Neural progenitor cell (in vitro differentiated cells): ENCODE measurements at regions not wholly inside any gene's neighbourhood (a gene's known extent, or its start where the extent isn't known, plus 50 kb on each side); places are given as distances from the start of the nearest gene placed in this dataset.

Experiments
- DNase-seq: peaks from one replicate; pipeline ENCODE4 v3.0.0-alpha.2; 2016; ENCODE audit warnings: low spot score
- H2AFZ ChIP-seq: fragments of 200-600 bp; sonication (generic); replicated peaks from 2 replicates; pipeline ENCODE4 v1.6.1; 2016; ENCODE audit warnings: antibody characterized with exemption
- H3F3A ChIP-seq: fragments of 200-600 bp; sonication (generic); 2 replicates; pipeline ENCODE4 v1.6.1; 2016; ENCODE audit warnings: antibody characterized with exemption, low read depth
- H3K27ac ChIP-seq: fragments of 200-600 bp; sonication (generic); 2 replicates; pipeline ENCODE4 v1.5.1; 2016; ENCODE audit warnings: mild to moderate bottlenecking
- H3K27me3 ChIP-seq: fragments of 200-600 bp; sonication (generic); 2 replicates; pipeline ENCODE4 v1.6.1; 2016; ENCODE audit warnings: mild to moderate bottlenecking, moderate library complexity
- H3K36me3 ChIP-seq: fragments of 200-600 bp; sonication (generic); 2 replicates; pipeline ENCODE4 v1.5.1; 2016
- H3K4me1 ChIP-seq: fragments of 200-600 bp; sonication (generic); 2 replicates; pipeline ENCODE4 v1.6.1; 2016; ENCODE audit warnings: mixed run types
- H3K4me2 ChIP-seq: fragments of 200-600 bp; sonication (generic); 2 replicates; pipeline ENCODE4 v1.6.1; 2016
- H3K4me3 ChIP-seq: fragments of 200-600 bp; sonication (generic); 2 replicates; pipeline ENCODE4 v1.5.1; 2016
- H3K79me2 ChIP-seq: fragments of 200-600 bp; sonication (generic); 2 replicates; pipeline ENCODE4 v1.6.1; 2016; ENCODE audit warnings: low read depth
- H3K9ac ChIP-seq: fragments of 200-600 bp; sonication (generic); 2 replicates; pipeline ENCODE4 v1.6.1; 2016
- H3K9me3 ChIP-seq: fragments of 200-600 bp; sonication (generic); 2 replicates; pipeline ENCODE4 v1.5.1; 2016; ENCODE audit warnings: low read depth
- H4K20me1 ChIP-seq: fragments of 200-600 bp; sonication (generic); 2 replicates; pipeline ENCODE4 v1.6.1; 2016; ENCODE audit warnings: low read depth
- H3K27ac Mint-ChIP-seq: 3 replicates; pipeline ENCODE4 v1.8.0; 2021; ENCODE audit warnings: mixed read lengths
- H3K27me3 Mint-ChIP-seq: 2 replicates; pipeline ENCODE4 v1.8.0; 2022; ENCODE audit warnings: low read depth, mild to moderate bottlenecking, inconsistent platforms, moderate library complexity, mixed read lengths; ENCODE audit not compliant: insufficient read depth
- H3K36me3 Mint-ChIP-seq: 3 replicates; pipeline ENCODE4 v1.8.0; 2021; ENCODE audit warnings: mixed read lengths
- H3K4me1 Mint-ChIP-seq: 3 replicates; pipeline ENCODE4 v1.8.0; 2021; ENCODE audit warnings: mixed read lengths
- H3K4me3 Mint-ChIP-seq: 3 replicates; pipeline ENCODE4 v1.8.0; 2021; ENCODE audit warnings: mild to moderate bottlenecking, moderate library complexity, mixed read lengths
- H3K9me3 Mint-ChIP-seq: 3 replicates; pipeline ENCODE4 v1.8.0; 2020; ENCODE audit warnings: mixed read lengths
- CTCF ChIP-seq: fragments of 200-600 bp; sonication (generic); IDR thresholded peaks from 2 replicates; pipeline ENCODE4 v1.5.1; 2017; ENCODE audit warnings: antibody characterized with exemption, mild to moderate bottlenecking
- EZH2 ChIP-seq: fragments of 200-600 bp; sonication (generic); IDR thresholded peaks from 2 replicates; pipeline ENCODE4 v1.6.1; 2017; ENCODE audit warnings: antibody characterized with exemption, mild to moderate bottlenecking, moderate library complexity
- EZH2phosphoT487 ChIP-seq: fragments of 200-600 bp; sonication (generic); IDR thresholded peaks from 2 replicates; pipeline ENCODE4 v1.6.1; 2017; ENCODE audit warnings: antibody characterized with exemption

GRCh38 chr14:51516706-51517395 lies 134.9 kb upstream of the FRMD6 start:
- Histone ChIP-seq H3F3A (no peaks in the 10 kb centered on the region), H4K20me1 (no peaks in the 10 kb centered on the region), H2AFZ (no peak overlapping the region), H3K4me1 (no peaks in the 10 kb centered on the region), H3K4me3 (no peak overlapping the region), H3K36me3 (no peaks in the 10 kb centered on the region), H3K27ac (no peak overlapping the region), H3K9ac (no peak overlapping the region), H3K27me3 (no peaks in the 10 kb centered on the region), H3K4me2 (no peak overlapping the region), H3K79me2 (no peaks in the 10 kb centered on the region), H3K9me3 (no peaks in the 10 kb centered on the region)
- no peak overlapping the region for H3K27ac Mint-ChIP-seq
- H3K9me3 Mint-ChIP-seq = peaks cover 7% of the 10 kb centered on the region
- no peak overlapping the region for H3K4me3 Mint-ChIP-seq
- no peaks in the 10 kb centered on the region for H3K27me3 Mint-ChIP-seq
- DNase-seq = no peak
- no peaks in the 10 kb centered on the region for H3K36me3 Mint-ChIP-seq
- H3K4me1 Mint-ChIP-seq = peaks cover 20% of the 10 kb centered on the region
- TF ChIP-seq CTCF (no peak), EZH2 (no peak), EZH2phosphoT487 (no peak)

GRCh38 chr14:51518280-51518679 lies 133.4 kb upstream of the FRMD6 start:
- TF ChIP-seq EZH2phosphoT487 = no peak
- H3K9me3 ChIP-seq = no peaks in the 10 kb centered on the region
- no peaks in the 10 kb centered on the region for H3K4me1 ChIP-seq
- no peak for DNase-seq
- Mint-ChIP-seq H3K36me3 (no peaks in the 10 kb centered on the region), H3K27ac (peak overlapping the region; percentile 57), H3K4me3 (no peak overlapping the region), H3K4me1 (peaks cover 23% of the 10 kb centered on the region), H3K27me3 (no peaks in the 10 kb centered on the region), H3K9me3 (peaks cover 5% of the 10 kb centered on the region)
- H3K27me3 ChIP-seq = no peaks in the 10 kb centered on the region
- H3K79me2 ChIP-seq = no peaks in the 10 kb centered on the region
- no peaks in the 10 kb centered on the region for H3K36me3 ChIP-seq
- H3K9ac ChIP-seq = no peak overlapping the region
- H3K4me3 ChIP-seq = no peak overlapping the region
- H4K20me1 ChIP-seq = no peaks in the 10 kb centered on the region
- no peak overlapping the region for H3K27ac ChIP-seq
- no peak overlapping the region for H2AFZ ChIP-seq
- H3F3A ChIP-seq = no peaks in the 10 kb centered on the region
- H3K4me2 ChIP-seq = no peak overlapping the region

- H3K27me3 Mint-ChIP-seq = no peaks in the 10 kb centered on the region
- H3K27ac ChIP-seq = no peak overlapping the region
- no peaks in the 10 kb centered on the region for H3K27me3 ChIP-seq
- H4K20me1 ChIP-seq = no peaks in the 10 kb centered on the region
- H3K9me3 ChIP-seq = no peaks in the 10 kb centered on the region
- H3K4me1 ChIP-seq = no peaks in the 10 kb centered on the region
- H3K36me3 ChIP-seq = no peaks in the 10 kb centered on the region
- no peaks in the 10 kb centered on the region for H3K36me3 Mint-ChIP-seq
- peaks cover 26% of the 10 kb centered on the region for H3K4me1 Mint-ChIP-seq
- no peak overlapping the region for H3K4me3 Mint-ChIP-seq
- H2AFZ ChIP-seq = no peak overlapping the region
- TF ChIP-seq EZH2 (no peak), CTCF (no peak), EZH2phosphoT487 (no peak)
- H3K9ac ChIP-seq = no peak overlapping the region
- H3K9me3 Mint-ChIP-seq = peaks cover 5% of the 10 kb centered on the region
- H3K4me2 ChIP-seq = no peak overlapping the region
- no peak for DNase-seq
- no peak overlapping the region for H3K4me3 ChIP-seq
- no peaks in the 10 kb centered on the region for H3F3A ChIP-seq
- no peak overlapping the region for H3K27ac Mint-ChIP-seq
- H3K79me2 ChIP-seq = no peaks in the 10 kb centered on the region
Measured at GRCh38 chr14:51518711-51519110, 133.0 kb upstream of the FRMD6 start.

GRCh38 chr14:51520087-51520486 lies 131.6 kb upstream of the FRMD6 start:
- H3K27ac ChIP-seq = no peak overlapping the region
- no peaks in the 10 kb centered on the region for H3K9me3 ChIP-seq
- no peaks in the 10 kb centered on the region for H3K36me3 ChIP-seq
- peaks cover 26% of the 10 kb centered on the region for H3K4me1 Mint-ChIP-seq
- no peak for DNase-seq
- no peaks in the 10 kb centered on the region for H3K4me1 ChIP-seq
- H3K27me3 ChIP-seq = no peaks in the 10 kb centered on the region
- no peaks in the 10 kb centered on the region for H3K27me3 Mint-ChIP-seq
- H3K79me2 ChIP-seq = no peaks in the 10 kb centered on the region
- no peaks in the 10 kb centered on the region for H3F3A ChIP-seq
- TF ChIP-seq EZH2 (no peak), EZH2phosphoT487 (no peak), CTCF (no peak)
- no peak overlapping the region for H3K4me3 ChIP-seq
- H3K27ac Mint-ChIP-seq = no peak overlapping the region
- no peak overlapping the region for H3K4me2 ChIP-seq
- H3K9ac ChIP-seq = no peak overlapping the region
- no peak overlapping the region for H3K4me3 Mint-ChIP-seq
- H3K36me3 Mint-ChIP-seq = no peaks in the 10 kb centered on the region
- peaks cover 2% of the 10 kb centered on the region for H3K9me3 Mint-ChIP-seq
- H4K20me1 ChIP-seq = no peaks in the 10 kb centered on the region
- H2AFZ ChIP-seq = no peak overlapping the region
